NB4 (cell line): ENCODE measurements at regions not wholly inside any gene's neighbourhood (a gene's known extent, or its start where the extent isn't known, plus 50 kb on each side); places are given as distances from the start of the nearest gene placed in this dataset.

ENCODE experiments used
- DNase-seq: peaks from one replicate; pipeline ENCODE4 v3.0.0; 2010; ENCODE audit warnings: low read depth
- H3K4me3 ChIP-seq: one replicate; pipeline ENCODE4 v1.5.1; 2011; ENCODE audit warnings: mild to moderate bottlenecking, low read depth, low read length, moderate library complexity
- CTCF ChIP-seq: IDR thresholded peaks from one replicate; pipeline ENCODE4 v1.5.1; 2012; ENCODE audit warnings: low read depth, low read length
- MAX ChIP-seq: IDR thresholded peaks from 2 replicates; pipeline ENCODE4 v1.6.1; 2011; ENCODE audit warnings: low read depth, low read length
- MYC ChIP-seq: IDR thresholded peaks from 2 replicates; pipeline ENCODE4 v1.6.1; 2011; ENCODE audit warnings: low read depth, low read length
- POLR2A ChIP-seq: IDR thresholded peaks from 2 replicates; pipeline ENCODE4 v1.6.1; 2011; ENCODE audit warnings: mild to moderate bottlenecking; ENCODE audit not compliant: insufficient read length; ENCODE audit errors: extremely low read depth

GRCh38 chr2:145801210-145801609 is 1281.3 kb upstream of the ZEB2 start:
- no peak for DNase-seq
- TF ChIP-seq MYC, result no peak
- no peak for TF ChIP-seq CTCF
- no peak overlapping the region for H3K4me3 ChIP-seq

- TF ChIP-seq MYC (no peak), CTCF (no peak), POLR2A (no peak), MAX (no peak)
- peak; percentile 7 for DNase-seq
- H3K4me3 ChIP-seq, result no peak overlapping the region
Measured at GRCh38 chr2:145800151-145801091, 1280.5 kb upstream of the ZEB2 start.

- DNase-seq, result no peak
Measured at GRCh38 chr2:145799595-145800108, 1279.7 kb upstream of the ZEB2 start.

GRCh38 chr2:145798419-145798818 is 1278.5 kb upstream of the ZEB2 start:
- H3K4me3 ChIP-seq, result no peak overlapping the region
- no peak for DNase-seq
- no peak for TF ChIP-seq MYC
- no peak for TF ChIP-seq POLR2A
- TF ChIP-seq MAX, result no peak
- no peak for TF ChIP-seq CTCF

More at GRCh38 chr2:145799595-145800108, 1279.7 kb upstream of the ZEB2 start:
- TF ChIP-seq MAX (no peak), POLR2A (no peak), MYC (no peak), CTCF (no peak)
- no peak overlapping the region for H3K4me3 ChIP-seq

- no peak for DNase-seq
Measured at GRCh38 chr2:145797692-145798091, 1277.8 kb upstream of the ZEB2 start.

More at GRCh38 chr2:145797692-145798091, 1277.8 kb upstream of the ZEB2 start:
- TF ChIP-seq POLR2A, result no peak
- TF ChIP-seq MYC, result no peak
- TF ChIP-seq CTCF, result no peak
- TF ChIP-seq MAX, result no peak
- H3K4me3 ChIP-seq, result no peak overlapping the region
